Neural cell (in vitro differentiated cells): ENCODE measurements at regions not wholly inside any gene's neighbourhood (a gene's known extent, or its start where the extent isn't known, plus 50 kb on each side); places are given as distances from the start of the nearest gene placed in this dataset.

ENCODE experiments used
- H2AFZ ChIP-seq: fragments of 200-600, 300-800 bp; sonication (generic), shearing (Covaris generic); 2 replicates; pipeline ENCODE4 v1.6.0; 2014; ENCODE audit warnings: low read depth, mild to moderate bottlenecking, antibody characterized with exemption, low read length, moderate library complexity
- H3F3A ChIP-seq: fragments of 200-600 bp; shearing (Covaris generic); 2 replicates; pipeline ENCODE4 v1.6.1; 2016; ENCODE audit warnings: mild to moderate bottlenecking, moderate library complexity, mixed read lengths, antibody characterized with exemption, low read length; ENCODE audit not compliant: insufficient read depth, poor library complexity, severe bottlenecking
- H3K27ac ChIP-seq: fragments of 200-600, 300-800 bp; sonication (generic), shearing (Covaris generic); 2 replicates; pipeline ENCODE4 v1.5.1; 2014; ENCODE audit warnings: mild to moderate bottlenecking, low read length, moderate library complexity
- H3K27me3 ChIP-seq: fragments of 300-800, 200-600 bp; sonication (generic), shearing (Covaris generic); 2 replicates; pipeline ENCODE4 v1.6.0; 2014; ENCODE audit warnings: mild to moderate bottlenecking, low read depth, low read length, moderate library complexity; ENCODE audit not compliant: insufficient read depth
- H3K36me3 ChIP-seq: fragments of 300-800, 200-600 bp; sonication (generic), shearing (Covaris generic); 2 replicates; pipeline ENCODE4 v1.5.1; 2014; ENCODE audit warnings: mild to moderate bottlenecking, antibody characterized with exemption, low read length, moderate library complexity; ENCODE audit not compliant: insufficient read depth
- H3K4me2 ChIP-seq: fragments of 300-800, 200-600 bp; sonication (generic), shearing (Covaris generic); 2 replicates; pipeline ENCODE4 v1.6.0; 2014; ENCODE audit warnings: mild to moderate bottlenecking, low read length
- H3K4me3 ChIP-seq: fragments of 300-800, 200-600 bp; sonication (generic), shearing (Covaris generic); 2 replicates; pipeline ENCODE4 v1.5.1; 2014; ENCODE audit warnings: mild to moderate bottlenecking, low read length, moderate library complexity
- H3K79me2 ChIP-seq: fragments of 200-600 bp; shearing (Covaris generic); replicated peaks from 2 replicates; pipeline ENCODE4 v1.6.0; 2014; ENCODE audit warnings: mild to moderate bottlenecking, low read length, moderate library complexity; ENCODE audit not compliant: insufficient read depth
- H3K9ac ChIP-seq: fragments of 300-800, 200-600 bp; sonication (generic), shearing (Covaris generic); 2 replicates; pipeline ENCODE4 v1.6.1; 2016; ENCODE audit warnings: mild to moderate bottlenecking, low read length, mixed read lengths
- H3K9me2 ChIP-seq: fragments of 200-600 bp; shearing (Covaris generic); 2 replicates; pipeline ENCODE4 v1.6.1; 2016; ENCODE audit warnings: mild to moderate bottlenecking, low read length, mixed read lengths; ENCODE audit not compliant: insufficient read depth
- H3K9me3 ChIP-seq: fragments of 200-600, 300-800 bp; sonication (generic), shearing (Covaris generic); 2 replicates; pipeline ENCODE4 v1.6.1; 2016; ENCODE audit warnings: mild to moderate bottlenecking, mixed run types, low read length, moderate library complexity, mixed read lengths
- H4K20me1 ChIP-seq: fragments of 200-600 bp; shearing (Covaris generic); 2 replicates; pipeline ENCODE4 v1.6.1; 2016; ENCODE audit warnings: mild to moderate bottlenecking, mixed run types; ENCODE audit not compliant: insufficient read depth
- EP300 ChIP-seq: fragments of 450-650 bp; conservative IDR thresholded peaks from 2 replicates; pipeline ENCODE4 v1.6.1; 2014; ENCODE audit warnings: antibody characterized with exemption, mild to moderate bottlenecking, moderate library complexity; ENCODE audit not compliant: poor library complexity, severe bottlenecking
- EZH2 ChIP-seq: fragments of 200-600, 300-800 bp; shearing (Covaris generic), sonication (generic); IDR thresholded peaks from 2 replicates; pipeline ENCODE4 v1.6.1; 2014; ENCODE audit warnings: antibody characterized with exemption, low read length, borderline replicate concordance, mild to moderate bottlenecking; ENCODE audit not compliant: insufficient read depth, poor library complexity, severe bottlenecking
- MXI1 ChIP-seq: fragments of 450-650 bp; conservative IDR thresholded peaks from 2 replicates; pipeline ENCODE4 v1.6.1; 2014; ENCODE audit warnings: antibody characterized with exemption, mild to moderate bottlenecking; ENCODE audit not compliant: poor library complexity, severe bottlenecking
- POLR2AphosphoS5 ChIP-seq: IDR thresholded peaks from 2 replicates; pipeline ENCODE4 v1.6.1; 2012
- RAD21 ChIP-seq: fragments of 450-650 bp; conservative IDR thresholded peaks from 2 replicates; pipeline ENCODE4 v1.6.1; 2014; ENCODE audit warnings: antibody characterized with exemption, mild to moderate bottlenecking, moderate library complexity
- SMC3 ChIP-seq: fragments of 450-650 bp; conservative IDR thresholded peaks from 2 replicates; pipeline ENCODE4 v1.6.1; 2014; ENCODE audit warnings: antibody characterized with exemption, mild to moderate bottlenecking, moderate library complexity; ENCODE audit not compliant: poor library complexity
- TAF1 ChIP-seq: IDR thresholded peaks from 2 replicates; pipeline ENCODE4 v1.6.1; 2012; ENCODE audit warnings: low read depth
- TF ChIP-seq, protein P1 (sequence below): fragments of 450-650 bp; IDR thresholded peaks from 2 replicates; pipeline ENCODE4 v1.5.1; 2014; ENCODE audit warnings: antibody characterized with exemption, mild to moderate bottlenecking, moderate library complexity; ENCODE audit not compliant: poor library complexity, severe bottlenecking
- TF ChIP-seq, protein P2 (sequence below): IDR thresholded peaks from 2 replicates; pipeline ENCODE4 v1.6.1; 2012; ENCODE audit warnings: borderline replicate concordance

DNA sequence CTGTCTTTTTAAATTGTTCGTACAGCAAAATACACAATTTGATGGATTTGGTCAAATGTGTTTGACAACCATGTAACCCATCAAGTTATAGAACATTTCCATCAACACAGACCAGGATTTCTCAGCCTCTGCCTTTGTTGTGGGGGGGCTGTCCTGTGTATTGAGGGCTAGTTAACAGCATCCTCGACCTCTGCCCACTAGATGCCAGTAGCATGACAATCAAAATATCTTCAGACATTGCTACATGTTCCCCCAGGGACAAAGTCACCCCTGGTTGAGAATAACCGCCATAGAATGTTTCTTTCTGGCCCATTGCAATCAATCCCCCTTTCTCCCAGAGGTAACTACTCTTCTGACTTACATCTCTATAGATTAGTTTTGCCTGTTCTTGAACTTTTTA, 310.1 kb upstream of the RGMA start:
- H3K36me3 ChIP-seq: no peaks in the 10 kb centered on the region
- no peaks in the 10 kb centered on the region for H3F3A ChIP-seq

DNA sequence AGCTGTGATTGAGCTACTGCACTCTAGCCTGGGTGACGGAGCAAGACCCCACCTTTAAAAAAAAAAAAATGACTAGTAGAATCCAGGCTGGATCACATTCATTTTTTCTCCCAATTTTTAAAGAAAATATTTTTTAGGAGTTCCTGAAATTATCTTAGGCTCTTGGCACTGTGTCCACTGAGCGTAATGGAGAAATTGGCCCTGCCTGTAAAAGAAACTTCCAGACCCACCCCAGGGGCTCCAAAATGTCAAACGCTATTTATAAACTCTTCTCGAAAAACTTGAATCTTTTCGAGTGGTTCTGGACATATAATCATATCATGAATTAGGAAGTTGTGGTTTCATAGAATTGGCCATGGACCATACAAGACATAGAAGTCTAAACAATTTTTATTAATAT, 300.2 kb upstream of the RGMA start:
- Histone ChIP-seq H3K9ac (no peak overlapping the region), H3F3A (no peaks in the 10 kb centered on the region), H3K36me3 (no peaks in the 10 kb centered on the region), H2AFZ (no peak overlapping the region), H3K4me3 (no peak overlapping the region), H3K27me3 (no peaks in the 10 kb centered on the region), H3K27ac (no peak overlapping the region), H4K20me1 (no peaks in the 10 kb centered on the region), H3K4me2 (no peak overlapping the region), H3K79me2 (no peaks in the 10 kb centered on the region), H3K9me2 (no peaks in the 10 kb centered on the region), H3K9me3 (no peaks in the 10 kb centered on the region)
- TF ChIP-seq TAF1 (no peak), RAD21 (no peak), SMC3 (no peak), EZH2 (no peak), MXI1 (no peak), POLR2AphosphoS5 (no peak), EP300 (no peak)
- TF ChIP-seq, protein P1, sequence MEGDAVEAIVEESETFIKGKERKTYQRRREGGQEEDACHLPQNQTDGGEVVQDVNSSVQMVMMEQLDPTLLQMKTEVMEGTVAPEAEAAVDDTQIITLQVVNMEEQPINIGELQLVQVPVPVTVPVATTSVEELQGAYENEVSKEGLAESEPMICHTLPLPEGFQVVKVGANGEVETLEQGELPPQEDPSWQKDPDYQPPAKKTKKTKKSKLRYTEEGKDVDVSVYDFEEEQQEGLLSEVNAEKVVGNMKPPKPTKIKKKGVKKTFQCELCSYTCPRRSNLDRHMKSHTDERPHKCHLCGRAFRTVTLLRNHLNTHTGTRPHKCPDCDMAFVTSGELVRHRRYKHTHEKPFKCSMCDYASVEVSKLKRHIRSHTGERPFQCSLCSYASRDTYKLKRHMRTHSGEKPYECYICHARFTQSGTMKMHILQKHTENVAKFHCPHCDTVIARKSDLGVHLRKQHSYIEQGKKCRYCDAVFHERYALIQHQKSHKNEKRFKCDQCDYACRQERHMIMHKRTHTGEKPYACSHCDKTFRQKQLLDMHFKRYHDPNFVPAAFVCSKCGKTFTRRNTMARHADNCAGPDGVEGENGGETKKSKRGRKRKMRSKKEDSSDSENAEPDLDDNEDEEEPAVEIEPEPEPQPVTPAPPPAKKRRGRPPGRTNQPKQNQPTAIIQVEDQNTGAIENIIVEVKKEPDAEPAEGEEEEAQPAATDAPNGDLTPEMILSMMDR: no peak
- TF ChIP-seq, protein P2, sequence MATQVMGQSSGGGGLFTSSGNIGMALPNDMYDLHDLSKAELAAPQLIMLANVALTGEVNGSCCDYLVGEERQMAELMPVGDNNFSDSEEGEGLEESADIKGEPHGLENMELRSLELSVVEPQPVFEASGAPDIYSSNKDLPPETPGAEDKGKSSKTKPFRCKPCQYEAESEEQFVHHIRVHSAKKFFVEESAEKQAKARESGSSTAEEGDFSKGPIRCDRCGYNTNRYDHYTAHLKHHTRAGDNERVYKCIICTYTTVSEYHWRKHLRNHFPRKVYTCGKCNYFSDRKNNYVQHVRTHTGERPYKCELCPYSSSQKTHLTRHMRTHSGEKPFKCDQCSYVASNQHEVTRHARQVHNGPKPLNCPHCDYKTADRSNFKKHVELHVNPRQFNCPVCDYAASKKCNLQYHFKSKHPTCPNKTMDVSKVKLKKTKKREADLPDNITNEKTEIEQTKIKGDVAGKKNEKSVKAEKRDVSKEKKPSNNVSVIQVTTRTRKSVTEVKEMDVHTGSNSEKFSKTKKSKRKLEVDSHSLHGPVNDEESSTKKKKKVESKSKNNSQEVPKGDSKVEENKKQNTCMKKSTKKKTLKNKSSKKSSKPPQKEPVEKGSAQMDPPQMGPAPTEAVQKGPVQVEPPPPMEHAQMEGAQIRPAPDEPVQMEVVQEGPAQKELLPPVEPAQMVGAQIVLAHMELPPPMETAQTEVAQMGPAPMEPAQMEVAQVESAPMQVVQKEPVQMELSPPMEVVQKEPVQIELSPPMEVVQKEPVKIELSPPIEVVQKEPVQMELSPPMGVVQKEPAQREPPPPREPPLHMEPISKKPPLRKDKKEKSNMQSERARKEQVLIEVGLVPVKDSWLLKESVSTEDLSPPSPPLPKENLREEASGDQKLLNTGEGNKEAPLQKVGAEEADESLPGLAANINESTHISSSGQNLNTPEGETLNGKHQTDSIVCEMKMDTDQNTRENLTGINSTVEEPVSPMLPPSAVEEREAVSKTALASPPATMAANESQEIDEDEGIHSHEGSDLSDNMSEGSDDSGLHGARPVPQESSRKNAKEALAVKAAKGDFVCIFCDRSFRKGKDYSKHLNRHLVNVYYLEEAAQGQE: no peak

More for the DNA sequence above, 310.1 kb upstream of the RGMA start:
- Histone ChIP-seq H4K20me1 (no peaks in the 10 kb centered on the region), H3K4me2 (no peak overlapping the region), H3K79me2 (no peaks in the 10 kb centered on the region), H3K27ac (no peak overlapping the region), H3K9me2 (no peaks in the 10 kb centered on the region), H2AFZ (no peak overlapping the region), H3K4me3 (no peak overlapping the region), H3K27me3 (no peaks in the 10 kb centered on the region), H3K9me3 (peaks cover 5% of the 10 kb centered on the region), H3K9ac (no peak overlapping the region)
- TF ChIP-seq MXI1: no peak
- TF ChIP-seq, protein P2: no peak
- TF ChIP-seq EZH2: no peak
- TF ChIP-seq RAD21: no peak
- TF ChIP-seq, protein P1: no peak
- no peak for TF ChIP-seq SMC3
- no peak for TF ChIP-seq EP300
- no peak for TF ChIP-seq TAF1
- no peak for TF ChIP-seq POLR2AphosphoS5
